ENCODE measurements at regions not wholly inside any gene's neighbourhood (a gene's known extent, or its start where the extent isn't known, plus 50 kb on each side); places are given as distances from the start of the nearest gene placed in this dataset.
"Not testable (repeated sequence)": the region's sequence is repeated elsewhere in the genome, so short reads cannot be mapped to it uniquely, and the experiment has no call there.

GRCh38 chr12:131389054-131390013, 321.6 kb upstream of the SFSWAP start:
- H3K27ac ChIP-seq: no peak overlapping the region

GRCh38 chr12:131390412-131391334, 320.2 kb upstream of the SFSWAP start:
- intact Hi-C loops (cut with DNase I; ENCODE audit: low total_unique reads): no loop called here
- TF ChIP-seq POLR2A (IDR thresholded peaks at IDR 0.05) (no peak), CTCF (IDR thresholded peaks at IDR 0.05) (no peak)
- H3K27me3 ChIP-seq: no peaks in the 10 kb centered on the region

More at GRCh38 chr12:131389054-131390013, 321.6 kb upstream of the SFSWAP start:
- no peak for DNase-seq
- H3K9me3 ChIP-seq: no peaks in the 10 kb centered on the region
- TF ChIP-seq POLR2A (IDR thresholded peaks at IDR 0.05) (no peak), CTCF (IDR thresholded peaks at IDR 0.05) (no peak)
- H3K4me1 ChIP-seq: no peaks in the 10 kb centered on the region
- no peak overlapping the region for H3K4me3 ChIP-seq
- H3K27me3 ChIP-seq: no peaks in the 10 kb centered on the region
- H3K36me3 ChIP-seq: no peaks in the 10 kb centered on the region
- intact Hi-C loops (cut with DNase I; ENCODE audit: low total_unique reads): no loop called here

GRCh38 chr12:131391399-131391798, 319.5 kb upstream of the SFSWAP start:
- no peak overlapping the region for H3K4me3 ChIP-seq
- intact Hi-C loops (cut with DNase I; ENCODE audit: low total_unique reads): no loop called here
- no peak for DNase-seq
- no peaks in the 10 kb centered on the region for H3K9me3 ChIP-seq
- no peaks in the 10 kb centered on the region for H3K4me1 ChIP-seq
- H3K27ac ChIP-seq: no peak overlapping the region
- TF ChIP-seq POLR2A (IDR thresholded peaks at IDR 0.05) (no peak), CTCF (IDR thresholded peaks at IDR 0.05) (no peak)
- no peaks in the 10 kb centered on the region for H3K36me3 ChIP-seq
- H3K27me3 ChIP-seq: no peaks in the 10 kb centered on the region

More at GRCh38 chr12:131390412-131391334, 320.2 kb upstream of the SFSWAP start:
- H3K4me1 ChIP-seq: no peaks in the 10 kb centered on the region
- no peak overlapping the region for H3K4me3 ChIP-seq
- H3K36me3 ChIP-seq: no peaks in the 10 kb centered on the region
- DNase-seq: no peak
- H3K9me3 ChIP-seq: no peaks in the 10 kb centered on the region
- no peak overlapping the region for H3K27ac ChIP-seq

- H3K9me3 ChIP-seq; intact Hi-C loops (cut with DNase I; ENCODE audit: low total_unique reads); H3K4me1 ChIP-seq; H3K27ac ChIP-seq; H3K4me3 ChIP-seq; H3K27me3 ChIP-seq; H3K36me3 ChIP-seq; DNase-seq: not testable (repeated sequence)
These were observed 316.1 kb upstream of the SFSWAP start for GRCh38 chr12:131394752-131395151.

- intact Hi-C loops (cut with DNase I; ENCODE audit: low total_unique reads); H3K9me3 ChIP-seq; H3K4me3 ChIP-seq; H3K27ac ChIP-seq; DNase-seq; H3K36me3 ChIP-seq; H3K4me1 ChIP-seq; H3K27me3 ChIP-seq: not testable (repeated sequence)
These were observed 315.6 kb upstream of the SFSWAP start for GRCh38 chr12:131395209-131395684.

Measured in uterus (tissue), 3 donors.